ENCODE measurements at regions not wholly inside any gene's neighbourhood (a gene's known extent, or its start where the extent isn't known, plus 50 kb on each side); places are given as distances from the start of the nearest gene placed in this dataset.
"Not testable (repeated sequence)": the region's sequence is repeated elsewhere in the genome, so short reads cannot be mapped to it uniquely, and the experiment has no call there.

DNA sequence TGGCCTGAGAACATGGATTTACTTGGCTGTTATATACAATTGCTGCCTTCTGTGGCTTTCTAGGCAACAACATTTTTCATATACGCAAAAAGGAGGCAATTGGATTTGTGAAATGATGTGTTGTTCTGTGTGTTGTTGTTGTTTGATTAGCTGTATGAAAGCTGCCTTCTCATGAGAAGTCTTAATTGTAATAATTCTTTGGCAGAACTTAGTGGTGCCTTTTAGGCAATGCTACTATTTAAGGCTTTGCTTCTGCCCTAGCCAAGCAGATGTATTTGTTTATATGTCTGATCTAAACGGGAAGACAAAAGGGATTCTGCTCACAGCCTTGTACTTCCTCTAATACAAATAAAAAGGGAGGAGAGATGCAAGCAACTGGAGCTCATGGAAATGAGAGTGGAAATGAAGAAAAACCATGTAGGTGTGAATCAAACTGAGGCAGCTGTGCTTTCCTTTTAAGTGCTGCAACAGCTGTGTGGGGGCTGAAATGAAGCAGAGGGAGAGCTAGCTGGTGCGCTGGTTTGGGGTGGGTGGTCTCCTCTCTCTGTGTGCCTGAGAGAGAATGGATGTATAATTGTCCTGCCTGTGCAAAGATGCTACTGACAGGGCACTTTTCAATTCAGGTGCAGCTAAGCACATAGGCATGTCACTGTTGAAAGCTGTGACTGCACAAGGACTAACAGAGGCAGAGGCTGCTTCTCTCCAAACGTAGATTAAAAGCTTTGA is 386.9 kb upstream of the MAN1A1 start:
- DNase-seq (ENCODE audit: low read depth): no peak
- TF ChIP-seq, protein P1, sequence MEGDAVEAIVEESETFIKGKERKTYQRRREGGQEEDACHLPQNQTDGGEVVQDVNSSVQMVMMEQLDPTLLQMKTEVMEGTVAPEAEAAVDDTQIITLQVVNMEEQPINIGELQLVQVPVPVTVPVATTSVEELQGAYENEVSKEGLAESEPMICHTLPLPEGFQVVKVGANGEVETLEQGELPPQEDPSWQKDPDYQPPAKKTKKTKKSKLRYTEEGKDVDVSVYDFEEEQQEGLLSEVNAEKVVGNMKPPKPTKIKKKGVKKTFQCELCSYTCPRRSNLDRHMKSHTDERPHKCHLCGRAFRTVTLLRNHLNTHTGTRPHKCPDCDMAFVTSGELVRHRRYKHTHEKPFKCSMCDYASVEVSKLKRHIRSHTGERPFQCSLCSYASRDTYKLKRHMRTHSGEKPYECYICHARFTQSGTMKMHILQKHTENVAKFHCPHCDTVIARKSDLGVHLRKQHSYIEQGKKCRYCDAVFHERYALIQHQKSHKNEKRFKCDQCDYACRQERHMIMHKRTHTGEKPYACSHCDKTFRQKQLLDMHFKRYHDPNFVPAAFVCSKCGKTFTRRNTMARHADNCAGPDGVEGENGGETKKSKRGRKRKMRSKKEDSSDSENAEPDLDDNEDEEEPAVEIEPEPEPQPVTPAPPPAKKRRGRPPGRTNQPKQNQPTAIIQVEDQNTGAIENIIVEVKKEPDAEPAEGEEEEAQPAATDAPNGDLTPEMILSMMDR (IDR thresholded peaks at IDR 0.05; ENCODE audit: control insufficient read depth, insufficient read depth, low read depth, low read length, missing control alignments): no peak
- H3K4me3 ChIP-seq (ENCODE audit: control insufficient read depth, low read depth, low read length): no peak overlapping the region

DNA sequence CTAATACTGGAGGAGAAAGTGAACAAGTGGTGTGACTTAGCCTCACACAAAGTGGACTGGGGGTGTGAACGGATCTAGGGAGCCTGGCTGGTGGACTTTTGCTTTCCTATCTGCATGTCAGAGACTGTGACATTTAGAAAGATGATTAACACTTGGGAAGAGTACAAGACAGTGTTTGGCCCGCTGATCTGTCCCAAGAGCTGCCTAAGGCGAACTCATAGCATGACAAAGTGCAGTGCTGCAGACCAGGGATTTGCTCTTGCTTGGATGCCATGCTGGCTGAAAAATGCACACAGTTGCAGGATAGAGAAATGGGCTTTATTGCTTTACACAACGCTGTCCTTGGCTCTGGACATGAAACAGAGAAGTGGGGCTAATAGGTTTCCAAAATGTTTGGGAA is 386.0 kb upstream of the MAN1A1 start:
- no peak for DNase-seq (ENCODE audit: low read depth)
- no peak overlapping the region for H3K4me3 ChIP-seq (ENCODE audit: control insufficient read depth, low read depth, low read length)
- TF ChIP-seq, protein P1 (IDR thresholded peaks at IDR 0.05; ENCODE audit: control insufficient read depth, insufficient read depth, low read depth, low read length, missing control alignments): no peak

DNA sequence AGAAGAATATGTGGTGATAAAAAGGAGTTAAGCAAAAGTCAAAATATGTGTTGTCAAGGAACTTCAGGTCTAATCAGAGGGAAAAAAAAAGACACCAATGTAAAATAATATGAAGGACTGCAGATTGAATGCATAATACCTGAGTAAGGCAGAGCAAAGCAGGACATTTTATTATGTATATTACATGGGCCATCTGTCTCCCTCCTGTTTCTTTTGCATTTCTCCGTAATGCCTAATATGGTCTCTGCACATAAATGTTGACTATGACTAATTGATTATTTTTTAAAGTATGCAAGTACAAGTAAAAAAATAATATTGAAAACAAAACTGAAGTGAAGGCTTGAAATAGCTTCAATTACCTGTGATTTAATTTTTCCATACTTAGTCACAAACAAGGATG is 384.7 kb upstream of the MAN1A1 start:
- no peak for DNase-seq (ENCODE audit: low read depth)
- TF ChIP-seq, protein P1 (IDR thresholded peaks at IDR 0.05; ENCODE audit: control insufficient read depth, insufficient read depth, low read depth, low read length, missing control alignments): no peak

DNA sequence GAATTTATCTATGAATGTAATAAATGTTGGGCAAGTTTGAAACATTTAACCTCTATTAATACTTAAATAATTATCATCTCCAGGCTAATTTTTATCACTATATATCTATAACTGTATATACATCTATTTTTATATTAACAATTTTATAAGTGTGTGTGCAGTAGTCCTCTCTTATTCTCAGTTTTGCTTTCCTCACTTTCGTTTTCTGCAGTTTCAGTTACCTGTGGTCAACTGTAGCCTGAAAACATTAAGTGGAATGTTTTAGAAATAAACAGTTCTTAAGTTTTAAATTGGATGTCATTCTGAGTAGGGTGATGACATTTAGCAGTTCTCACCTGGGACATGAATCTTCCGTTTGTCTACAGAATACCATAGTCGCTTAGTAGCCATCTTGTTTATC is 379.4 kb upstream of the MAN1A1 start:
- DNase-seq (ENCODE audit: low read depth): no peak
- no peak overlapping the region for H3K4me3 ChIP-seq (ENCODE audit: control insufficient read depth, low read depth, low read length)
- TF ChIP-seq, protein P1 (IDR thresholded peaks at IDR 0.05; ENCODE audit: control insufficient read depth, insufficient read depth, low read depth, low read length, missing control alignments): no peak

More for the DNA sequence above, 384.7 kb upstream of the MAN1A1 start:
- H3K4me3 ChIP-seq (ENCODE audit: control insufficient read depth, low read depth, low read length): no peak overlapping the region

DNA sequence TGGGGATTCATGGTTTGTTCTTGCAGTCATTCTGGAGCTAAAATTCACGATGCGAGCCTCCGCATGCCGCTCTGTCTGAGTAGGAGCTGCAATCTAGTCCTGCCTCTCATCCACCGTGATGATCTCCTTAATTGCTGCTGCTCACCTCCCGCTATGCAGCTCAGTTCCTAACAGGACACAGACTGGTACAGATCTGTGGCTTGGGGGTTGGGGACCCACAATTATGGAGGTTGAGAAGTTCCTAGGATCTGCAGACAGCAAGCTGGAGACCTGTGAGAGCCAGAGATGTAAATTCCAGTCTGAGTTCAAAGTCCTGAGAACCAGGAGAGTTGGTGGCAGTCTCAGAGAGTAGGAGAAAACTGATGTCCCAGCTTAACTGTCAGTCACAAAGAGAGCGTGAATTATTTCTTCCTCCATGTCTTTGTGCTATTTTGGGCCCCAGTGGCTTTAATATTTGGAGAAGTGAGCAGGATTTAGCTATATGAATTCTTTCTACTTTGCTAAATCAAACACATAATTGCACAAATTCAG is 378.7 kb upstream of the MAN1A1 start:
- TF ChIP-seq, protein P1 (IDR thresholded peaks at IDR 0.05; ENCODE audit: control insufficient read depth, insufficient read depth, low read depth, low read length, missing control alignments): no peak
- no peak overlapping the region for H3K4me3 ChIP-seq (ENCODE audit: control insufficient read depth, low read depth, low read length)
- no peak for DNase-seq (ENCODE audit: low read depth)

DNA sequence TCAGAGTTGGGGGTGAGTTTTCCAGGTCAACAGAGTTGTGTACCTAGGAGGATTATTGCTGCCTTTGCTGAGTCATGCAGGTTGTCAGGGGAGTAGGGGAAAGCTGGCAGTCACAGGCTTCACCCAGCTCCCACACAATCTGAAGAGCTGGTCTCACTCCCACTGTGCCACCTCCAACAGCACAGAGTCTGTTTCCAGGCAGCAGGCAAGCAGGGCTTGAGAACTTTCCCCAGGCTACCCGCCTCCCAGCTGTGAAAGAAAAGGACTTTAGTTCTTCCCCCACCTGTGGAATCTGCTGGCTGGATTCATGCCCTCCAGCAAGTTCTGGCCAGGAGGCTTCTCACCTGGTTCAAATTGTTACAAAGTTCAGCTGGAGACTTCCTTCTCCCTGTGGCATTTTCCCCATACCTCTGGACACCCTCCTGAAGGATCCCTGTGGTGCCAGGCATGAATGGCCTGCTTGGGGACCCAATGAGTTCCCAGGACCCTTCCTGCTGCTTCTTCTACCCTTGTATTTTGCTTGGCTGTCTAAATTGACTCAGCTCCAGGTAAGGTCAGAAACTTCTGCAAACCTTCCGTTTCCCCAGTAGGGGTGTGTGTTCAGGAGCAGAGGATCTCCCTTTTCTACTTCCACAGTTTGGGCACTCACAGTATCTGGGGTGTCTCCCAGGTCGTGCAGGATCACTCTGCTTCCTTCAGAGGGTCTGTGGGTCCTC is 378.1 kb upstream of the MAN1A1 start:
- no peak for DNase-seq (ENCODE audit: low read depth)
- TF ChIP-seq, protein P1 (IDR thresholded peaks at IDR 0.05; ENCODE audit: control insufficient read depth, insufficient read depth, low read depth, low read length, missing control alignments): no peak
- no peak overlapping the region for H3K4me3 ChIP-seq (ENCODE audit: control insufficient read depth, low read depth, low read length)

DNA sequence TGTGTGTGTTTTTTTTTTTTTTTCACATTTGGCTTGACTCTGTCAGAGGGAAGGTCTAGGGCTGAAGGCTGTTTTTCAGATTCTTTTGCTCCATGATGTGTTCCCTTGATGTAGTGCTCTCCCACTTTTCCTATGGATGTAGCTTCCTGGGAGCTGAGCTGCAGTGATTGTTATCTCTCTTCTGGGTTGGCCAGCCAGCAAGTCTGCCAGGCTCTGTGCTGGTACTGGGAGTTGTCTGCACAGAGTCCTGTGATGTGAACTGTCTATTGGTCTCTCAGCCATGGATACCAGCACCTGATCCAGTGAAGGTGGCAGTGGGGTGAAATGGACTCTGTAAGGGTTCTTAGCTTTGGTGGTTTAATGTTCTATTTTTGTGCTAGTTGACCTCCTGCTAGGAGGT is 377.4 kb upstream of the MAN1A1 start:
- DNase-seq (ENCODE audit: low read depth); H3K4me3 ChIP-seq (ENCODE audit: control insufficient read depth, low read depth, low read length): not testable (repeated sequence)
